Fibroblast of villous mesenchyme (primary cell): ENCODE measurements at regions not wholly inside any gene's neighbourhood (a gene's known extent, or its start where the extent isn't known, plus 50 kb on each side); places are given as distances from the start of the nearest gene placed in this dataset.

Experiments
- DNase-seq: peaks from one replicate; pipeline ENCODE4 v3.0.0-alpha.2; 2010; ENCODE audit warnings: low read depth
- H3K4me3 ChIP-seq: 2 replicates; pipeline ENCODE4 v1.5.1; 2011; ENCODE audit warnings: low read depth, mild to moderate bottlenecking, low read length
- CTCF ChIP-seq: IDR thresholded peaks from 2 replicates; pipeline ENCODE4 v1.5.1; 2012; ENCODE audit warnings: low read depth, mild to moderate bottlenecking, low read length; ENCODE audit not compliant: insufficient read depth

- no peak for TF ChIP-seq CTCF
Measured at GRCh38 chr22:49527611-49528419, 299.9 kb downstream of the BRD1 start.

GRCh38 chr22:49525801-49526535 lies 301.7 kb downstream of the BRD1 start:
- no peak overlapping the region for H3K4me3 ChIP-seq
- no peak for TF ChIP-seq CTCF
- DNase-seq = no peak

More at GRCh38 chr22:49527611-49528419, 299.9 kb downstream of the BRD1 start:
- no peak for DNase-seq
- no peak overlapping the region for H3K4me3 ChIP-seq

GRCh38 chr22:49525360-49525759 lies 302.3 kb downstream of the BRD1 start:
- no peak overlapping the region for H3K4me3 ChIP-seq
- TF ChIP-seq CTCF = no peak
- no peak for DNase-seq

DNA sequence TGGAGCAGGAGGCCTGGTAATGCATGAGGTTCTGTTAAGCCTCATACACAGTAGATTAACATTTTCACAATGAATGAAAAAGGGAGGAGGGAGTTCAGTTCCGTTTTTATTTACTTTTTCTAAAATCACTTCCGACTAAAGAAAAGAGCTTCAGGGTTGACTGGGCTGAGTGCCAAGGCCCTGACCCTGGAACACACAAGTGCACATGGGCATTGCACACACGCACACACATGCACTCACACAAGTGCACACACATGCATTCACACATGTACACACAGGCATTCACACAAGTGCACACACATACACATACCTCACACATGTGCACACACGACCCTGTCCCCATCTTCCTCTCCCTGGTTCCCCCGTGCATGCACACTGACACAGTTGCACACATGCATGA lies 303.3 kb downstream of the BRD1 start:
- no peak overlapping the region for H3K4me3 ChIP-seq
- no peak for DNase-seq
- TF ChIP-seq CTCF = no peak

DNA sequence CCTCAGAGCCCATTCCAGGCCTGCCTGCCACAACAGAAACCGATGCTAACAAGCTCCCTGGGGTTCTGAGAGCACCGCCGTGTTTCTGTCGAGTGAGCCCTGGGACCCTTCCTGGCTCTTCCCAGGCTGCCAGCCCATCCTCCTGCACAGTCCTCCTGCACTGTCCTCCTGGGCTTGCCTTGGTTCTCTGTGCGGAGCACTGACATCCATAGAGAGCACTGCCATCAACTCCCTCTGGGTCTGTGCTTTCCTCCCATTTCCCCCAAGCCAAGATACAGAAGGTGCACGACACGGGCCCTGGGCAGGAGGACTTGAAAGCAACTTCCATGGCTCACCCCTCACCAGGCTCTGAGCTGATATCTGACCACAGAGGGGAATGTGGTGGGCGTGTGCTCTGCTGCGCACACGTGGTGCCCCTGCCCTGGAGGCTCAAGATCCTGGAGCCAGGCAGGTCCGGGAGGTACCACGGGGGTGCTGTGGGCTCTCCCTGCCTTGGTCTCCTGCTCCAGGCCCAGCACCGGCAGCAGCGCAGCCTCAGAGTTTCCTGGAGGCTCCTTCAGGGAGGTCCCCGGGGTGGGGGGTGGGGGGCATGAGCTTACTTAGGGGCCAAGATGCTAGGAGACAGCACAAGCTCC lies 304.2 kb downstream of the BRD1 start:
- no peak for TF ChIP-seq CTCF
- DNase-seq = no peak
- no peak overlapping the region for H3K4me3 ChIP-seq

DNA sequence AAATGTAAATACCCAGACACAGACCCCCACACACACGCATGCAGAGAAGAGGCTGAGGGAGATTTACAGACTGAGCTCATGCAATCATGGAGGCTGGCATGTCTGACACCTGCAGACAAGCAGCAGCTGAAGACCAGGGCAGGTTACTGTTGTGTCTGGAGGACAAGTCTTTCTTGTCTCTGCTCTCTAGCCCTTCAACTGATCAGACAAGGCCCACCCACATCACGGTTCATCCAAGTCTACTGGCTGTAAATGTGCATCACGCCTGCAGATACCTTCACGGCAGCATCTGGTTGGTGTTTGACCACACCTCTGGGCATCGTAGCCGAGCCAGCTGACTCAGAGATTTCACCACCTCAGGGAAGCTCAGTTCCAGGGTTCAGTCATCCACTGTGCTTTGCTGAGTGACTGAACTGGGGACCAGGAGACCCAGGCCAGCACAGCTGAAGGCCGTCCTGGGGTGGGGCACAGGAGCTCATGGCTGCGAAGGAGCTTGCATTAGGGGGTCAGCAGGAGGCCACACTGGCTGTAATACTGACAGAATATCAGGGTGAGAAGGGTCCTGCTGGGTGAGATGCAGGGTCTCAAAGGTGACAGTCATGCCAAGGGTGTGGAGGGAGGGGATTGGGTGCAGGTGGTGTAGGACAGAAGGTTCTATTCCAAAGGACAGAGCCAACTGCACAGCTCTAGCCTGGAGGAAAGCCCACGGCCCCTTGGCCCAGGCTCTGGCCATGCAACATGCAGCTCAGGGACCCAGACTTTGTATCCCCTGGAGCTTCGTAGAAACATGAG lies 304.9 kb downstream of the BRD1 start:
- DNase-seq = no peak
- no peak for TF ChIP-seq CTCF
- H3K4me3 ChIP-seq = no peak overlapping the region
